GM19468 (cell line): ENCODE measurements at regions not wholly inside any gene's neighbourhood (a gene's known extent, or its start where the extent isn't known, plus 50 kb on each side); places are given as distances from the start of the nearest gene placed in this dataset.

Experiments
- ATAC-seq: cut with Tn5 transposase; IDR thresholded peaks from one replicate; pipeline ENCODE4 v1.9.1; 2021; ENCODE audit warnings: mild to moderate bottlenecking, moderate library complexity, moderate number of reproducible peaks; ENCODE audit not compliant: unreplicated experiment; ENCODE audit errors: extremely low read depth

GRCh38 chr3:94909726-94910125, 846.9 kb downstream of the NSUN3 start:
- ATAC-seq, result no peak

GRCh38 chr3:94912656-94913055, 849.8 kb downstream of the NSUN3 start:
- ATAC-seq, result no peak

- ATAC-seq, result no peak
These were observed 864.3 kb downstream of the NSUN3 start for GRCh38 chr3:94927175-94927574.

GRCh38 chr3:94928921-94929320, 866.1 kb downstream of the NSUN3 start:
- ATAC-seq, result no peak

- ATAC-seq, result no peak
These were observed 873.1 kb downstream of the NSUN3 start for GRCh38 chr3:94935738-94936580.

GRCh38 chr3:94937980-94938379, 875.1 kb downstream of the NSUN3 start:
- no peak for ATAC-seq

GRCh38 chr3:94946683-94947082, 883.8 kb downstream of the NSUN3 start:
- ATAC-seq, result no peak

GRCh38 chr3:94961423-94962100, 898.7 kb downstream of the NSUN3 start:
- ATAC-seq, result no peak

GRCh38 chr3:94965867-94966475, 903.1 kb downstream of the NSUN3 start:
- ATAC-seq, result no peak

GRCh38 chr3:94967196-94967595, 904.3 kb downstream of the NSUN3 start:
- ATAC-seq, result no peak

GRCh38 chr3:94968519-94968918, 905.7 kb downstream of the NSUN3 start:
- no peak for ATAC-seq

- ATAC-seq, result no peak
These were observed 909.2 kb downstream of the NSUN3 start for GRCh38 chr3:94972066-94972465.

- no peak for ATAC-seq
These were observed 915.2 kb downstream of the NSUN3 start for GRCh38 chr3:94978084-94978483.

GRCh38 chr3:94985778-94986177, 922.9 kb downstream of the NSUN3 start:
- no peak for ATAC-seq

GRCh38 chr3:94990952-94991705, 928.3 kb downstream of the NSUN3 start:
- no peak for ATAC-seq

GRCh38 chr3:94996743-94997142, 933.9 kb downstream of the NSUN3 start:
- no peak for ATAC-seq

- ATAC-seq, result no peak
These were observed 939.7 kb downstream of the NSUN3 start for GRCh38 chr3:95002438-95003046.

GRCh38 chr3:95028688-95029087, 965.8 kb downstream of the NSUN3 start:
- ATAC-seq, result no peak

GRCh38 chr3:95029644-95030043, 966.8 kb downstream of the NSUN3 start:
- no peak for ATAC-seq

- no peak for ATAC-seq
These were observed 973.7 kb downstream of the NSUN3 start for GRCh38 chr3:95036526-95037021.
